SJSA1 (cell line): ENCODE measurements at regions not wholly inside any gene's neighbourhood (a gene's known extent, or its start where the extent isn't known, plus 50 kb on each side); places are given as distances from the start of the nearest gene placed in this dataset.
"Not testable (repeated sequence)": the region's sequence is repeated elsewhere in the genome, so short reads cannot be mapped to it uniquely, and the experiment has no call there.

ENCODE experiments used
- DNase-seq, 2 experiments: peaks; one replicate each; pipeline ENCODE4 v3.0.0-alpha.2; 2015 to 2020; ENCODE audit warnings: low spot score in 2 of 2, low read depth in 1 of 2
- H3K27ac ChIP-seq: fragments of 250-450 bp; sonication (Bioruptor Pico); 2 replicates; pipeline ENCODE4 v1.5.1; 2020; ENCODE audit warnings: mild to moderate bottlenecking, moderate library complexity
- H3K27me3 ChIP-seq: fragments of 250-450 bp; sonication (Bioruptor Pico); replicated peaks from 2 replicates; pipeline ENCODE4 v1.5.1; 2020; ENCODE audit warnings: mild to moderate bottlenecking, moderate library complexity
- H3K36me3 ChIP-seq: fragments of 250-450 bp; sonication (Bioruptor Pico); 2 replicates; pipeline ENCODE4 v1.5.1; 2020; ENCODE audit warnings: mild to moderate bottlenecking
- H3K4me1 ChIP-seq: fragments of 250-450 bp; sonication (Bioruptor Pico); replicated peaks from 2 replicates; pipeline ENCODE4 v1.6.1; 2021; ENCODE audit warnings: mild to moderate bottlenecking
- H3K4me3 ChIP-seq: fragments of 250-450 bp; sonication (Bioruptor Pico); 2 replicates; pipeline ENCODE4 v1.5.1; 2020; ENCODE audit warnings: mild to moderate bottlenecking
- H3K9me3 ChIP-seq: fragments of 250-450 bp; sonication (Bioruptor Pico); replicated peaks from 2 replicates; pipeline ENCODE4 v1.5.1; 2020; ENCODE audit warnings: mild to moderate bottlenecking

GRCh38 chr12:124148481-124149273 lies 146.2 kb upstream of the RFLNA start:
- H3K36me3 ChIP-seq: no peaks in the 10 kb centered on the region
- H3K4me1 ChIP-seq: no peaks in the 10 kb centered on the region
- no peaks in the 10 kb centered on the region for H3K9me3 ChIP-seq
- DNase-seq: no peak
- no peak overlapping the region for H3K4me3 ChIP-seq
- no peak overlapping the region for H3K27ac ChIP-seq
- H3K27me3 ChIP-seq: no peaks in the 10 kb centered on the region

GRCh38 chr12:124149287-124149686 lies 145.6 kb upstream of the RFLNA start:
- Histone ChIP-seq H3K27me3 (no peaks in the 10 kb centered on the region), H3K4me3 (no peak overlapping the region), H3K27ac (no peak overlapping the region), H3K9me3 (no peaks in the 10 kb centered on the region), H3K36me3 (no peaks in the 10 kb centered on the region), H3K4me1 (no peaks in the 10 kb centered on the region)
- DNase-seq: no peak

GRCh38 chr12:124150168-124150567 lies 144.7 kb upstream of the RFLNA start:
- Histone ChIP-seq H3K27ac (no peak overlapping the region), H3K27me3 (no peaks in the 10 kb centered on the region), H3K4me1 (no peaks in the 10 kb centered on the region), H3K36me3 (no peaks in the 10 kb centered on the region), H3K9me3 (no peaks in the 10 kb centered on the region), H3K4me3 (no peak overlapping the region)
- no peak for DNase-seq

- no peaks in the 10 kb centered on the region for H3K4me1 ChIP-seq
- no peak overlapping the region for H3K4me3 ChIP-seq
- no peak overlapping the region for H3K27ac ChIP-seq
- H3K9me3 ChIP-seq: no peaks in the 10 kb centered on the region
- DNase-seq: no peak
- no peaks in the 10 kb centered on the region for H3K36me3 ChIP-seq
- H3K27me3 ChIP-seq: no peaks in the 10 kb centered on the region
Observed at GRCh38 chr12:124151583-124151982, 143.3 kb upstream of the RFLNA start.

- Histone ChIP-seq H3K4me1 (no peaks in the 10 kb centered on the region), H3K36me3 (no peaks in the 10 kb centered on the region), H3K9me3 (no peaks in the 10 kb centered on the region), H3K27me3 (no peaks in the 10 kb centered on the region), H3K27ac (no peak overlapping the region), H3K4me3 (no peak overlapping the region)
- DNase-seq: no peak
Observed at GRCh38 chr12:124152731-124153130, 142.2 kb upstream of the RFLNA start.

GRCh38 chr12:124153392-124153791 lies 141.5 kb upstream of the RFLNA start:
- no peak for DNase-seq
- Histone ChIP-seq H3K27ac (no peak overlapping the region), H3K4me3 (no peak overlapping the region), H3K4me1 (no peaks in the 10 kb centered on the region), H3K27me3 (no peaks in the 10 kb centered on the region), H3K9me3 (no peaks in the 10 kb centered on the region), H3K36me3 (no peaks in the 10 kb centered on the region)

GRCh38 chr12:124157406-124157805 lies 137.5 kb upstream of the RFLNA start:
- no peaks in the 10 kb centered on the region for H3K27me3 ChIP-seq
- 0 out of 2 replicates have a peak, but pooled peaks cover 2% of the 10 kb centered on the region for H3K9me3 ChIP-seq
- no peaks in the 10 kb centered on the region for H3K36me3 ChIP-seq
- no peak for DNase-seq
- H3K4me1 ChIP-seq: no peaks in the 10 kb centered on the region
- no peak overlapping the region for H3K27ac ChIP-seq
- H3K4me3 ChIP-seq: no peak overlapping the region

- 0 out of 2 replicates have a peak, but pooled peaks cover 2% of the 10 kb centered on the region for H3K9me3 ChIP-seq
- H3K36me3 ChIP-seq: no peaks in the 10 kb centered on the region
- no peaks in the 10 kb centered on the region for H3K27me3 ChIP-seq
- H3K4me3 ChIP-seq: no peak overlapping the region
- no peaks in the 10 kb centered on the region for H3K4me1 ChIP-seq
- no peak overlapping the region for H3K27ac ChIP-seq
- DNase-seq: no peak
Observed at GRCh38 chr12:124159655-124160054, 135.2 kb upstream of the RFLNA start.

- no peaks in the 10 kb centered on the region for H3K4me1 ChIP-seq
- 0 out of 2 replicates have a peak, but pooled peaks cover 2% of the 10 kb centered on the region for H3K9me3 ChIP-seq
- no peak for DNase-seq
- H3K36me3 ChIP-seq: no peaks in the 10 kb centered on the region
- no peak overlapping the region for H3K27ac ChIP-seq
- H3K4me3 ChIP-seq: no peak overlapping the region
- no peaks in the 10 kb centered on the region for H3K27me3 ChIP-seq
Observed at GRCh38 chr12:124160097-124160756, 134.7 kb upstream of the RFLNA start.

GRCh38 chr12:124161402-124161801 lies 133.5 kb upstream of the RFLNA start:
- not testable (repeated sequence) for H3K9me3 ChIP-seq, H3K27ac ChIP-seq, H3K4me3 ChIP-seq, H3K4me1 ChIP-seq, H3K36me3 ChIP-seq, H3K27me3 ChIP-seq, DNase-seq

GRCh38 chr12:124162151-124163110 lies 132.5 kb upstream of the RFLNA start:
- no peak for DNase-seq
- H3K36me3 ChIP-seq: no peaks in the 10 kb centered on the region

GRCh38 chr12:124165695-124166094 lies 129.2 kb upstream of the RFLNA start:
- no peak overlapping the region for H3K27ac ChIP-seq
- H3K36me3 ChIP-seq: no peaks in the 10 kb centered on the region
- DNase-seq: no peak
- no peaks in the 10 kb centered on the region for H3K27me3 ChIP-seq
- no peaks in the 10 kb centered on the region for H3K4me1 ChIP-seq
- 0 out of 2 replicates have a peak, but pooled peaks cover 2% of the 10 kb centered on the region for H3K9me3 ChIP-seq
- no peak overlapping the region for H3K4me3 ChIP-seq

More at GRCh38 chr12:124162151-124163110, 132.5 kb upstream of the RFLNA start:
- Histone ChIP-seq H3K4me1 (no peaks in the 10 kb centered on the region), H3K9me3 (0 out of 2 replicates have a peak, but pooled peaks cover 2% of the 10 kb centered on the region), H3K27ac (no peak overlapping the region), H3K4me3 (no peak overlapping the region), H3K27me3 (no peaks in the 10 kb centered on the region)

GRCh38 chr12:124167141-124167540 lies 127.8 kb upstream of the RFLNA start:
- Histone ChIP-seq H3K9me3 (0 out of 2 replicates have a peak, but pooled peaks cover 2% of the 10 kb centered on the region), H3K27me3 (no peaks in the 10 kb centered on the region), H3K4me3 (no peak overlapping the region), H3K4me1 (peaks cover 5% of the 10 kb centered on the region), H3K27ac (no peak overlapping the region), H3K36me3 (no peaks in the 10 kb centered on the region)
- no peak for DNase-seq
